ENCODE measurements at regions not wholly inside any gene's neighbourhood (a gene's known extent, or its start where the extent isn't known, plus 50 kb on each side); places are given as distances from the start of the nearest gene placed in this dataset.

DNA sequence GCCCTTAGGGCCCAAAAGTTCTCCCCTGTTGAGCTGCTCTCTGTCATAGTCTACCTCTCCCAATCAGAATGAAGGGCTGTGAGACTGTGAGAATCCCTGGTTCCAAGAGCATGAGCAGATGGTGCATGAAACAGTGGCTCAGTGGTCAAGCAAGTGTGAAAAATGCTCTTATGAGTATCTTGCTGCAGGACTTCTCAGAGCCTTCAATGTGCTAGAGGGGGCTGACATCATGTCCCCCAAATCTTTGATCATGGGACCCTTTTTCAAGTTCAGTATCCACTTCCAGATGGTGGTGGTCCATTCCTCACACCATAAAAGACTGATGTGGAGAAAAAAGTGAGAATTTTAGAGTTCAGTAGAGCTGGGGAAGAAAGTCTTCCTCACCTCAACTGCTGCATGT lies 265.3 kb upstream of the HABP2 start:
- TF ChIP-seq GATA3 (IDR thresholded peaks at IDR 0.05; ENCODE audit: low read depth, low read length) (no peak), GATA2 (IDR thresholded peaks at IDR 0.05; ENCODE audit: low read depth, low read length) (no peak)
